Esophagus mucosa (tissue), 1 donor: ENCODE measurements at regions not wholly inside any gene's neighbourhood (a gene's known extent, or its start where the extent isn't known, plus 50 kb on each side); places are given as distances from the start of the nearest gene placed in this dataset.
"Not testable (repeated sequence)": the region's sequence is repeated elsewhere in the genome, so short reads cannot be mapped to it uniquely, and the experiment has no call there.

Source experiments
- ATAC-seq: fragments of 200-7000 bp; cut with Tn5 transposase; one replicate; pipeline ENCODE4 v1.9.1; 2020
- donor health status: DM: yes; HTN: yes; CAD: no.

GRCh38 chr10:33859319-33860022 is 525.0 kb upstream of the NRP1 start:
- no peak for ATAC-seq

- no peak for ATAC-seq
Observed at GRCh38 chr10:33858326-33858725, 523.9 kb upstream of the NRP1 start.

GRCh38 chr10:33853221-33853620 is 518.8 kb upstream of the NRP1 start:
- not testable (repeated sequence) for ATAC-seq

GRCh38 chr10:33843379-33843778 is 508.9 kb upstream of the NRP1 start:
- ATAC-seq = no peak

- no peak for ATAC-seq
Observed at GRCh38 chr10:33841678-33842077, 507.2 kb upstream of the NRP1 start.

- ATAC-seq = no peak
Observed at GRCh38 chr10:33838731-33839130, 504.3 kb upstream of the NRP1 start.

- ATAC-seq = no peak
Observed at GRCh38 chr10:33837736-33838135, 503.3 kb upstream of the NRP1 start.

GRCh38 chr10:33835556-33835955 is 501.1 kb upstream of the NRP1 start:
- ATAC-seq = no peak

- no peak for ATAC-seq
Observed at GRCh38 chr10:33833566-33833965, 499.1 kb upstream of the NRP1 start.

- no peak for ATAC-seq
Observed at GRCh38 chr10:33832124-33832787, 497.8 kb upstream of the NRP1 start.

GRCh38 chr10:33831591-33831990 is 497.1 kb upstream of the NRP1 start:
- no peak for ATAC-seq

GRCh38 chr10:33829899-33830298 is 495.4 kb upstream of the NRP1 start:
- ATAC-seq = not testable (repeated sequence)

GRCh38 chr10:33828592-33828991 is 494.1 kb upstream of the NRP1 start:
- ATAC-seq = no peak

GRCh38 chr10:33826186-33826585 is 491.7 kb upstream of the NRP1 start:
- ATAC-seq = no peak

- ATAC-seq = no peak
Observed at GRCh38 chr10:33822774-33823173, 488.3 kb upstream of the NRP1 start.

- ATAC-seq = no peak
Observed at GRCh38 chr10:33820531-33820930, 486.1 kb upstream of the NRP1 start.

- no peak for ATAC-seq
Observed at GRCh38 chr10:33819206-33819605, 484.7 kb upstream of the NRP1 start.

- ATAC-seq = no peak
Observed at GRCh38 chr10:33818343-33818742, 483.9 kb upstream of the NRP1 start.

GRCh38 chr10:33817605-33818004 is 483.1 kb upstream of the NRP1 start:
- ATAC-seq = no peak

- ATAC-seq = no peak
Observed at GRCh38 chr10:33815776-33816175, 481.3 kb upstream of the NRP1 start.

GRCh38 chr10:33813871-33814270 is 479.4 kb upstream of the NRP1 start:
- ATAC-seq = no peak

GRCh38 chr10:33813415-33813814 is 478.9 kb upstream of the NRP1 start:
- ATAC-seq = no peak

- no peak for ATAC-seq
Observed at GRCh38 chr10:33812586-33812985, 478.1 kb upstream of the NRP1 start.

- no peak for ATAC-seq
Observed at GRCh38 chr10:33810986-33811385, 476.5 kb upstream of the NRP1 start.

GRCh38 chr10:33809732-33810131 is 475.3 kb upstream of the NRP1 start:
- no peak for ATAC-seq
